GM18511 (cell line): ENCODE measurements at regions not wholly inside any gene's neighbourhood (a gene's known extent, or its start where the extent isn't known, plus 50 kb on each side); places are given as distances from the start of the nearest gene placed in this dataset.

Experiments
- ATAC-seq: cut with Tn5 transposase; IDR thresholded peaks from one replicate; pipeline ENCODE4 v1.9.1; 2021; ENCODE audit warnings: mild to moderate bottlenecking, moderate library complexity; ENCODE audit not compliant: unreplicated experiment

DNA sequence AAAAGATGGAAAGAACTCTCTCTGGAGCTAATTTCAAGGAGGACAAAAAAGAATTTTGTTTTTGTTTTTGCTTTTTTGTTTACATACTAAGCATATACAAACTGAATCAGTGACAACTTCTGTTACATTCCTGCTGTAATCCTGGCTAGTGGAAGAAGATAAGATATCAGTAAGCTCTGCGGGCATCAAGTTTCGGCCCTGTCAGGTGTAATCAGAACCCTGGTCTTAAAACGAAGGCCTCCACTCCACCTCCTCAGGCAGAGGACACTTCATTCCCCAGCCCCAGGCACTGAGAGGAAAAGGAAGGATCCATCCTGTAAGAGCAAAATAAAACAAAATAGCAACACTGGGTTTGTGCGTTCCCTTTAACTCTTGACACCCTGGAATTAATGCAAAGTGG, 88.9 kb upstream of the ARHGAP29 start:
- ATAC-seq: no peak

DNA sequence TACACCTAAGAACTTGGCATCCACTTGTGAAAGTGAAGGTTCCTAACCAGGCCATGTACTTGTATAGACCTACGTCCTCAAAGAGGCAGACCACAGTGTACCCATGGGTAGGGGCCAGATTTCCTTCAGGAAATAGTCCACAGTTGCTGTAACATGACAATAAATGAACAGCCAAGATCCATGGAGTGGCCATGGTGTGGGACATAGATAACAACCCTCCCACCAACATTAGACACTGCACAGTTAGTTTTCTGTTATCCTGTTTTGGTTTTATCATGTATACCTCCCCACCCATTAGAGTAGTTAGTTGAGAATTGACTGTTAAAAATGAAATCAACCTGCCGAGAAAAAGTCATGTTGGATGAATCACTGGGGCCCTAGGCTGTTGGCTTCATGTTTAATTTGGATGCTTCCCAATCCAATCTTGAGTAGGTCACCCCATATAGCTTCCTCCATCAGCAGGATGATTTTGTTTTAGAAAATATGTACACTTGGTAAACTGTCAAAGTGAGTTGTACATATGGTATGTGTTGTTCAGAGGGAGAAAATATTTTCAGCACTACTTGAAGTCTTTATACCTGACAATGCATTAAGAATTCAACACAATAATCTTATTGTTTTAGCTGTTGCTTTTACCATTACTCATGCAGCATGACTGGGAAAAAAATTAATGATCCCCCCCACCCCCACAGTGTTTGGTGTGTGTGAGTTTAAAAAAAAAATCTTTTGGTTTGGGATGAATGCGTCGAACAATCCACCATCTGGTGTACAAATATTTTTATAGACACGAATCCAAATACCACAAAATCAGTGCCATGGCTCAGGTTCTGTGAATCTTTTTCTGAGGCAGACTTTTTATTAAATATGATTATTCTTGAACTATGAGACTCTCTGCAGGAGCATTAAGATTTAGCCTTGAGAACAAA, 88.3 kb upstream of the ARHGAP29 start:
- no peak for ATAC-seq

DNA sequence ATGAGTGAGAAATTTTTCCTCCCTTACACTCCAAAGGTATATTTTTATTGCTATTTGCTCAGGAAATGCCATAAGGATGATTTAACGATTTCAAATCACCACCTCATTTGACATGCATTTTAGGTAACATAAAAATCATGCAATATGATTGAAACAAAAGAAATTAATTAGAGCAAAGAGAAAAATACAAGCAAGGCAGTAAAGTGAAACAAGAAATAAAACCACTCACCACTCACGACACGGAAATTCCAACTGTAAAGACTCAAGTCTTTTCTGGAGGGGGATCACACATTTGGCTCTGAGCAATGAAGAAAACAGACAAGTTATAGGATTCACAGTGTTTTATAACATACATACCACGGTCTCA, 86.8 kb upstream of the ARHGAP29 start:
- no peak for ATAC-seq

DNA sequence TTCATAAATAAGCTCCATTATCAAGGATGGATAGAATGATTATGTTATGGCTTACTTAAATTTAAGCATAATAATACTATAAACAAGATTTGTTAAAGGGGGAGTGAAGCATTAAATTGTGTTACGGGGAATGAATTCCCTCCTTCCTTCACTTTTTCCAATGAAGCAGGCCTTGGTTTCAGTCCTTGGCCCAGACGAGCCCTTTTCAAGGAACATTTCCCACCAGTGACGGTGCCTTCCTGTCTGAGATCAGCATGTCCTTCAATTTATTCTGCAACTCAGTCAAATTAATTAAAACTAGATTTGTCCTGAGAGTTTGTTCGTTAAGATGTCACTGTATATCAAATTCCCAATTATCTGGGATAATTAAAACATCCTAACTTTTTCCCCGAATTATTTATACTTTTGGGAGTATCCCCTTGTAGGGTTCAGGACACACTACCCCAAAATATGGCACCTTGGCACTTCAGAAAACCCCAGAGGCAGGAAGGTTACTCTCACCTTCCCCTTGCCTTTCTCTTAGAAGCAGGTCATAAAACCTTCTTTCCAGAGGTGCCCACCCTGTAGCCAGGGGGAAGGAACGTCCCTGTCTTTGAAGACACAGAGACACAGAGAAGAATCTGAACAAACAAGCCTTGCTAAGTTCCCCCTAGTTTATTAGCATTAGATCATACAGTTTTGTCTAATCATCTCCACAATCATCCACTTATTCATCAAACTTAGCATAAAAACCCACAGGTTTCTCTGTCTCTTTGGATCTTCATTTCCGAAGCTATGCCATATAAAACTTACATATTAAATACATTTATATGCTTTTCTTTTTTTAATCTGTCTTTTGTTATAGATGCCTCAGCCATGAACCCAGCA, 86.2 kb upstream of the ARHGAP29 start:
- no peak for ATAC-seq

DNA sequence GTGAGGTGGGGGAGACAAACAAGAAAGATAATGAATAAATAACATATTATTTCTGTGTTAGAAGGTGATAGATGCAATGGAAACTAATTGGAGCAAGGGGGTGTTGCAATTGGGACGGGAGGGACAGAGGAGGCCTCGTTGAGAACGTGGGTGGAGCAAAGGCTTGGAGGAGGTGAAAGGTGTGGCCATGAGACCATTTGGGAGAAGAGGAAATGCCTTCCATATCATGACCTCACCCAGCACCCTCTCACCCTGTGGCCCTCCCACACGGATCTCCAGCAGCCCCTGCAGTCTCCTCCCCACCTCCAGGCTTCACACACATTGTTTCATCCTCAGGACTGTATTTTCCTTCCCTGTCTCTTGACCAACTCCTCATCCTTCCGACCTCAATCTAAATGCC, 85.3 kb upstream of the ARHGAP29 start:
- no peak for ATAC-seq

DNA sequence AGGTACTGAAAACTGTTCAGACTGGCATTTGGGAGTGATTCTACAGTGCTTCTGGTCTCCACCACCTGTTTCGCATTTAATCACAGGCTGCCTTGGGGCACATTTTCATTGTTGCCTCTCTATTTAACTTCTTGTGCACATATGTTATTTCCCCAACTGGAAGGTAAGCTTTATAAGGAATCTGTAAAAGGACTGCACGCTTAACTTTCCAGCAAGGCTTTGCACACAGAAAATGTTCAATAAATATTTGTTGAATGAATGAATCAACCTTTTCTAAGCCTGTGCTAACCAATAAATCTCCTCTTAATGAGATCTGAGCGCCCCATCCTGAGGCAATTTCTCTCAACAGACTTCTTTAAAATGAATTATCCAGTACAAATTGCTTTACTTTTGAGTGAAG, 84.3 kb upstream of the ARHGAP29 start:
- ATAC-seq: no peak

DNA sequence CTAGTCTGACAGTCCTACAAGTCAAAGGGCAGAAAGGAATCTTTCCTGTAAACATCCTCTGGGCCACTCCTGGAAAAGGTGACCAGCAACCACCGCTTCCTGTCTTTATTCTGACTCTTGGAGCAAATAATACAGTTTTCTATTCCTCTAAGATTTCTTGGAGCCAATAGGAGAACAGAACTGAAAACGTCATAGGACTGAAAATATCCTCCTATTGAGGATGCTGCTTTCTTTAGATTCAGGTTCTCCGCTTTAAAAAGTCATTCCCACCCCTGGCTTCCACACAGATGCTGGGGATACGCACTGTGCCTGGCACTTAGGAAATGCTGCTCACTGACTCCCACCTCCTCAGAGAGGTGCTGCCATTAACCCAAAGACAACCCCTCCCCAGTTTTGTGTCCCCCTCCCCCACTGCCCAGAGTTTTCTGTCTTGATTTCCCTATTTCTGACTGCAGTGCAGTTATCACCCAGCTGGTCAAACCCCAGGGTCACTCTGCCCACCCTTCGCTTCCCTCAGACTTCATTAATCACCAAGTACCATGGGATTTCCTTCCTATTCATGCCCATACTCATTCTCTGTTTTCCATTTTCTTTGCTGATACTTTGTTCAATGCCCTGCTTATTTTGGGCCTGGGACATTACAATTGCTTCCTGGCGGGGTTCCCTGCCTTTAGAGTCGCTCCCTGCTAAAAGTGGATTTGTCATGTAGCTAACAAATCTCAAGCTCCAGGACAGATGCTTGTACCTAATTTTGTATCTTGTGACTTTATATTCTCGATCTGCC, 82.1 kb upstream of the ARHGAP29 start:
- ATAC-seq: no peak

DNA sequence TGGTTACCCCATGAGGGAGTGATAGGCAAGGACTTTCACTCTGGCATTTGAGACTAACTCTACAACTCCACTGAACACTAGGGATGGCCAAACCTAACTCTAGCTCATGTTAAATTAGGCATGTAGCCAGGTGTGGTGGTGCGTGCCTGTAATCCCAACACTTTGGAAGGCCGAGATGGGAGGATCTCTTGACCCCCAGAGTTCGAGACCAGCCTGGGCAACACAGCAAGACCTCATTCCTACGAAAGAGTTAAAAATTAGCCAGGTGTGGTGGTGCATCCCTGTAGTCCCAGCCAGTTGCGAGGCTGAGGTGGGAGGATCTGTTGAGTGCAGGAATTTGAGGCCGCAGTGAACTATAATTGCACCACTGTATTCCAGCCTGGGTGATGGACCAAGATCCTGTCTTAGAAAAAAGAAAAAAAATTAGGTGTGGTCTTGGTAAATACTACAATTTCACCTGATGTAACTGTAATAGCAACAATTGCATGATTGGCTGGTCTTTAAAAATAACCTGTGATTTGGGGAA, 81.2 kb upstream of the ARHGAP29 start:
- no peak for ATAC-seq

DNA sequence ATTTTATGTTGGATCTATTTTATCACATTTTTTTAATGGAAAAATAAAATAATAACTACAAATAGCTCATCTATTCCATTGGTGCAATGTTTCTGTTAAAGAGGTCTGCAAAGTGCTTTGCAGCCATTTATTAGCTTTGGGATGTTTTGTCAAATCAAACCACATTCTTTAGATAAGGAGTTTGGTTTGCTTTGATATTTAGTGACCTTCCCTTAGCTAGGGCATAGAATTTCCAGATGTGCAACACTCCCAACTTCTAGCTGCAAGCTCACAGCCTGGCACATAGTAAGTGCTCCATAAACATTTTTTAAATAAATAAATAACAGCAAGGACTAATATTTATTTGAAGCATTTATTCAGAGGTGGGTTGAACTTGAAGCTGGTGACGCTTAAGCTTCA, 80.4 kb upstream of the ARHGAP29 start:
- no peak for ATAC-seq

DNA sequence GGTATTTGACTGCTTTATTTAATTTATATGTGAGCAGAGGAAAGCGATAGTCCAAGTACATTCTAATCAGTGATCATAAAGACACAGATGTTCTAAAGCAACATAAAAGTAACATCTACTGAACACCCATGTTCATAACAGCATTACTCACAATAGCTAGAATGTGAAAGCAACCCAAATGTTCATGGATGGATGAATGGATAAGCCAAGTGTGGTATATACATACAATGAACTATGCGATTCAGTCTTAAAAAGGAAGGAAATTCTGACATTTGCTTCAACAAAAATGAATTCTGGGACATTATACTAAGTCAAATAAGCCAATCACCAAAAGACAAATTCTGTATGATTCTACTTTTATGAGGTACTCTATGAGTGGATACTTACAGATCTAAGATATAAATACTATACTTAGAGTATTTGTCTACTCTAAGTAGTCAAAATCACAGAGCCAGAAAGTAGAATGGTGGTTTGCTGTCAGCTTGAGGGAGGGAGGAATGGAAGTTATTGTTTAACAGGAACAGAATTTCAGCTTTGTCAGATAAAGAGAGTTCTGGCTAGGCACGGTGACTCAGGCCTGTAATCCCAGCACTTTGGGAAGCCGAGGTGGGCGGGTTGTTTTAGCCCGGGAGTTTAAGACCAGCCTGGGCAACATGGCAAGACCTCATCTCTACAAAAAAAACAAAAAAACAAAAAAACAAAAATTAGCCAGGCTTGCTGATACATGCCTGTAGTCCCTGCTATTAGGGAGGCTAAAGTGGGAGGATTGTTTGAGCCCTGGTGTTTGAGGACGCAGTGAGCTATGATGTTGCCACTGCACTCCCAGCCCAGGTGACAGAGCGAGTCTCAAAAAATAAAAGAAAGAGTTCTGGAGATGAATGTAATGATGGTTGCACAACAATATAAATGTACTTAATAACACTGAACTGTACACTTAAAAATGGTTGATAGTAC, 79.7 kb upstream of the ARHGAP29 start:
- no peak for ATAC-seq

DNA sequence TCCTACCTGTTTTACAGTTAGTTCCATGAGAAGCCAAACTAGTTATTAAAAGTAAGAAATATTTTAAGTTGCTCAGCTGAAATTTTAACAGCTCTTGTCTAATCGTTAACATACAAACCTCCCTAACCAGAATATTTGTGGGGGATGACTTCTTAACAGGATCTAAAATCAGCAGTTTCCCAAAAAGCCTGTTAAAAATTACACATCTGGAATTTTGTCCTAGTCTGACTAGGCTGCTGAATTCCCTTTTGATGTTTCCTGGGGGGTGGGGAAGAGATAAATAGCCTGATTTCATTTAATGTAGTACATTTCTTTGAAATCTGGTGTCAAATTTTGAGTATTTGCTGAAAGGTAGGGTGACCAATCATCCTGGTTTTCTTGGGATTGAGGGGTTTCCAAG, 78.8 kb upstream of the ARHGAP29 start:
- ATAC-seq: no peak

DNA sequence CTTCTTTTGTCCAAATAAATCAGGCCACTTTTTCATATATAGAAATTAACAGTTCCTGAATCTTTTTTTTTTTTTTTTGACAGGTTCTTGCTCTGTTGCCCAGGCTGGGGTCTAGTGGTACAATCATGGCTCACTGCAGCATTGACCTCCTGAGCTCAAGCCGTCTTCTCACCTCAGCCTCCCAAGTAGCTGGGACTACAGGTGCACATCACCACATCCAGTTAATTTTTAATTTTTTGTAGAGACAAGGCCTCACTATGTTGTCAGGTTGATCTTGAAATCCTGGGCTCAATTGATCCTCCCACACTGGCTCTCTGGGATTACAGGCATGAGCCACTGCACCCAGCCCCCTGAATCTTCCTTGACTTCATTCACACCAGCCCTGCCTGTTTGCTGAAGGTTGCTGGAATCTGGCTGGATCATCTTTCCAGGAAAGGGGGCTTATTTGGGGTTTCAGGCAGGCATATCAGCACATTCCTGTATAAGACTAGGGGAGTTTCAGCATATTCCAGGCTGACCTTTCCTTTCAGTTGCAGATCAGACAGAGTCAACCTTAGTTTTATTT, 78.2 kb upstream of the ARHGAP29 start:
- no peak for ATAC-seq

DNA sequence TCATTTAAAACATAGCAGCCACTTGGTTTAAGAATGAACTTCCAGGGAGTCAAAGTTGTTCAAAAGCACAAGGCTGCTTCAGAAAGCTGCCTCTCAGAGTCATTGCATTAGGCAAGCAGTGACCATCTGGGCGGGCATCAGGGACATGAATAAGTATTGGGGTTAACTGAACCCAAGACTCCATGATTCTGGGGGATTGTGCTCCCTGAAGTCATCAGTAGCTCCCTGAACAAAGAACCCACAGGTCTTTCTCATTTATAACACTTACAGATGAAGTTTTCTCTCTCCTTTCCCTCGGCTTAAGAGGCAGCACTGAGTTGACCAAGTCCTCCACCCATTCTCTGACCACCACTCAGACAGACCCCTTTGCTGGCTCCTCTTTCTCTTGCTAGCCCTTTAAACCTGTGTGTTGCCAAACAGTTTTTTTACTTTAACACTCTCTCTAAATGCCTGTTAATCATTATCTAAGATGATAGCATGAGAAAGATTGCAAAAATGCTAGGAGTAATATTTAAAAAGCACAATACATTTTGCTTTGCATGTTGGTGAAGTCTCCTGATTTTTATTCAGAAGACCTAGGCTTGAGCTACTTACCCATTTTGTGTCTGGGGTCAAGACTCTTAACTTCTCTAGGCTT, 77.0 kb upstream of the ARHGAP29 start:
- no peak for ATAC-seq

DNA sequence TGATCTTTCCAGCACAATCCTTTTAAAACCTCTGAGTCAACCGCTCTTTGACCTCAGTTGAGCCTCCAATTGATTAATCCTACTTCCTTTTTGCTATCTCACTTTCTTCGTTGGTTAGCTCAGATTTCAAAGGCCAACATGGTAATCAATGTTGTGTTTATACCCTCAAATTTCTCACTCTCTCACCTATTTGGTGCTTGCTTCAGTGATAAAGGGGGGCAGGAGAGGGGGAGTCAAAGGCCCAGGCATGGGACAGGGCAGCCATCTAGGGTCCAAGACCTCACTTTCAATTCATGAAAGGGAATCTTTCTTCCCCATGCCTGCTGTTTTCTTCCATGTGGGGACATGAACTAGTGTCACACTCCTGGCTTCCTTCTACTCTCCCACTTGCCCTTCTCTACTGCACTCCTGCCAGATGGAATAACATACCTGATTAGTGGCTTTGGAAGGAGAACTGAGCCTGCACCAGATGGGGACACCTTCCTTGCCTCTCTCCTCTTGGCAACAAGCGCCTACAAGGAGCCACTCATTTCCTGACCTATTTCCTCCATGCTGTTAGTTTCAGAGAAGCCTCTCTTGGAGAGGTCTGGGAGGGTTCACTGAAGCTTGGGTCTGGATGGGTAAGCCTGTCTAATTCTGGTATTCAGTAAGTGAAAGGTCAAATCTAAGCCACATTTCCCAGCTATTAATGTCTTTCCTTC, 73.3 kb upstream of the ARHGAP29 start:
- ATAC-seq: no peak

DNA sequence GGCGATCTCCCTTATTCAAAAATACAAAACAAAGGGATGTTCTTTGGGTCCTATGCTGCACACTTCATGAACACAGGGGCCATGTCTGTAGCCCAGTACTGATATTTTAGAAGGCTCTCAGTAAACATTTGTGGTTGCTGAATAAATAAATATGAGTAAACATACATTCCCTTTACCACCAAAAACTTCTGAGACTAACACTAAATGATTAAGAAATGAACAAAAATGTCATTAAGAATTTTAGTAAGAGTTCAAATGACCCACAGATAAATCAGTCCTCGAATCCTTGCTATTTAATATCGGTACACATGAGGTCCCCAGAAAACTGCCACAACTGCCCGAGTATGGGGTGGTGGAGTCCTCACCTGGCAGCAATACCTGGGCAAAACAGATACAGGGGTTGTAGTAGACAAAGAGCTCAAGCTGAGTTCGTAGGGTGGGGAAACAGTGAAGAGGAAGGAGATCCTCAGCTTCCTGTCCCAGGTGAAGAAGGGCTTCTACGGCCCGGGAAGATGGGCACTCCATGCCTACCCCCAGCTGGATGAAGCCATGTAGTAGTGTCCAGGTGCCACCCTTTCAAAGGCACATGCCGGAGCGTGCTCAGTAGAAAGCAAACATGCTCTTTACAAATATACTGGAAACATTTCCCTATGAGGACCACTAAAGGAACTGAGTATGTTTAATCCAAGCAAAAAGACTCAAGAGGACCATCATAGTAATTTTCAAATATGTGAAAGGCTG, 72.6 kb upstream of the ARHGAP29 start:
- no peak for ATAC-seq

DNA sequence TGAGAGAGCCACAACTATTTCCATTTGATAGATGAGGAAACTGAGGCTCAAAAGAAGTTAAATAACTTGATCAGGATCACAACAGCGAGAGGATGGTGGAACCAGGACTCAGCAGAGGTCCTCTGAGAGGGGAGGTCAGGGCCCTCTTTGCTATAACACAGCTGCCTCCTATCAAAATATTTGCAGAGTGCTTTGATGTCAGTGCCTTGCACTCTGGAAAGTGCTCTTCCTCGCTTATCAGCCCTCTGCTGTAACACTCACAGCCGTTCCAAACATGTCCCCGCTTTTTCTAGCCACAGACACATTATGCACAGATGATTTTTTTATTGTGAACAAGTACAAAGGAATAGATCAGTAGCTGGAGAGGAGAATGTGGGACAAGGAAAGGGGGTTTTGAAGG, 71.8 kb upstream of the ARHGAP29 start:
- no peak for ATAC-seq

DNA sequence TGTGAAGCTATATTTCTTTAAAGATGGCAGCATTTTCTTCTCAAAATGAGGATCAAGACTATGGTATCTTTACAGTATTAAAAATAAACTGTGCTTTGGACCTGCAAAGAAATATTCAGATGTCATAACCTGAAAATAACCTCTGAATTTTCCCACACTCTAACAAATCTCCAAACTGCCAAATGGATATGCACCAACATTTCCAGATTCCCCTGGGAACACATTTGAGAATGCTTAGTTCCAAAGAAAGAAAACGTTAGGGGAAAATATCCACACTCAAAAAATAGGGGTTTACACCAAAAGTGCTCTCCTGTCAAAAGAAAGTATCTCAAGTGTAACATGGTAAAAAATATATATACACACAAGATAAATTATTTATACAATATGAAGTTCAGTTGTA, 69.1 kb upstream of the ARHGAP29 start:
- ATAC-seq: no peak

DNA sequence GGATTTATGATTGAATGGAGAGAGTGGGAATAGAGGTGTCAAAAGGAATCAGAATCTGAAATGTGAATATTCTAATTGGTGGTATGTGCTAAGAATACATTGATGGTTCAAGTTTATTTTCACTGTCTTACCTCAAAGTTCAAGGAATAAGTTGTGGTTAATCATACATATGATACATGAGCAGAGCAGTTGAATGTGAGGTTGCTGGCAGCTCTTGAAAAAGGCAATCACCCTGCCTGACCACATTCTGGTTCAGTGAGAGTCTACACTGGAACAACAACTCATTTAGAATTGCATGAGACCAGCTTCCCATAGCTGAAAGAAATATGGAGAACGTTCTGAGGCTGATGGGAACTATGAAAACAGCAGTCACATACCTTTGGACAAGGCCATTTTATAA, 68.3 kb upstream of the ARHGAP29 start:
- no peak for ATAC-seq
